GM18508 (cell line): ENCODE measurements at regions not wholly inside any gene's neighbourhood (a gene's known extent, or its start where the extent isn't known, plus 50 kb on each side); places are given as distances from the start of the nearest gene placed in this dataset.

Experiments
- ATAC-seq: cut with Tn5 transposase; IDR thresholded peaks from one replicate; pipeline ENCODE4 v1.9.1; 2021; ENCODE audit warnings: moderate number of reproducible peaks; ENCODE audit not compliant: insufficient read depth, unreplicated experiment

DNA sequence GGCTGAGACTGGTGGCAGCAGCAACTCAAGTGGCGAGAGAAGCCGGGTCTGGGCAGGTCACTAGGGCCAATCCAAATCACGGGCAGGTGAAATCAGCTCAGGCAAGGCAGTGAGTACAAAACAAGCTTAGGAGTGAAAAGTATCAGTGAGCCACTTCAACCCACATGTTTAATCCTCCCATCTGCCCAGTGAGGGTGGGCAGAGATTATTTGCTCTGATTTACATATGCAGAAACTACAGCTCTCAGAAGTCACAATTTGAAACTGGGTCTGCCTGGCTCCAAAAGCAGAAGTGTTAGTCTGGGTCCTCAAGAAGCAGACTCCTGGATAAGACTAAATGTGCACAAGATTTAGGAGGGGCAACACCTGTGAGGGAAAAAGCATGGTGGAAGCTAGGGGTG is 173.7 kb upstream of the LRFN2 start:
- no peak for ATAC-seq

GRCh38 chr6:40759838-40760237 is 172.7 kb upstream of the LRFN2 start:
- ATAC-seq, result no peak

DNA sequence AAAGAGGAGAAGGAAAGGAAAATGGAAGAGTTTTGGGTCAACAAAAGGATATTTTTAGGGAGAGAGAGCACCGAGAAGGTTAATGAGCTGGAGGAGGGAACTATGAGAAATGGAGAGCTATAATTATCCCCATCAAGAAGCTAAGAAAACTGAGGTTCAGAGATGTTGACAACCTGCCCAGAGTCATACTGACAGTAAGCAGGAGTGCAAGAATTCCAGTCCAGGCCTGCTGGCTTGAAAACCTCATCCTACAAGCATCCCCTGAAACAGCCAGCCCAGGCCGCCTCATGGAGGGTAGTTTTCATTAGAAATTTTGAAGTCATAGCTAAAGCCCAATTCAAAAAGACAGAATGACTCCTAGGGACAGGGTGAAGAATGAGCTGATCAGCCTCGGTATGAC is 172.1 kb upstream of the LRFN2 start:
- ATAC-seq, result no peak

DNA sequence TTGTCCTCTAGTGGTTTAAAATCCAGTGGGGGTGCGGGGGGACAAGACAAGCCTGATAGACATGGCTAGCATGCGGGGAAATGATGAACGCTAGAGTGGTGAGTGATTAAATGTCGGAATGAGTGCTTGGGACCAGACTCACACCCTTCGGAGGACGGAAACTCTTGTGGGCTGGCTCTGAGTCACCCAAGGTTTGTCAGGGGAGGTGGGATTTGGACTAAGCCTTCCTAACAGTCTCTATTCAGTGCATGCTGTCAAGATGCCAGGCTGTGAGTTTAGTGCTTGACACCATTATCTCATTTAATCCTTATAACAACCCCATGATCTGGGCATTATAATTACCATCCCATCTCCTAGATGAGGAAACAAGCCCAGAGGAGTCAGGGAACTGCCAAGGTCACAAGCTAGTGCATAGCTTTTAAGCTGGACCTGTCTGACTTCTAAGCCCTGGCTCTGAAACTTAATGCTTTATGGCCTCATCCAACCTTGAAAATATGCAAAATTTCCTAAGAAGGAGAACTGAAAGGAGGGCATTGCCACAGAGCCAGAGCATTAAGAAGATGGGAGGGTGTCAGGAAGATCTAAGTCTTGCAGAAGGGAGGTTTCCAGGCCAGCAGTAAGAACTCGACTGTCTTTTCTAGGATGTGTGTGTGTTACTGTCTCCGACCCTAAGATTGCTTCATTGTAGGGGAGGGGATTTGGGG is 168.7 kb upstream of the LRFN2 start:
- ATAC-seq, result no peak

DNA sequence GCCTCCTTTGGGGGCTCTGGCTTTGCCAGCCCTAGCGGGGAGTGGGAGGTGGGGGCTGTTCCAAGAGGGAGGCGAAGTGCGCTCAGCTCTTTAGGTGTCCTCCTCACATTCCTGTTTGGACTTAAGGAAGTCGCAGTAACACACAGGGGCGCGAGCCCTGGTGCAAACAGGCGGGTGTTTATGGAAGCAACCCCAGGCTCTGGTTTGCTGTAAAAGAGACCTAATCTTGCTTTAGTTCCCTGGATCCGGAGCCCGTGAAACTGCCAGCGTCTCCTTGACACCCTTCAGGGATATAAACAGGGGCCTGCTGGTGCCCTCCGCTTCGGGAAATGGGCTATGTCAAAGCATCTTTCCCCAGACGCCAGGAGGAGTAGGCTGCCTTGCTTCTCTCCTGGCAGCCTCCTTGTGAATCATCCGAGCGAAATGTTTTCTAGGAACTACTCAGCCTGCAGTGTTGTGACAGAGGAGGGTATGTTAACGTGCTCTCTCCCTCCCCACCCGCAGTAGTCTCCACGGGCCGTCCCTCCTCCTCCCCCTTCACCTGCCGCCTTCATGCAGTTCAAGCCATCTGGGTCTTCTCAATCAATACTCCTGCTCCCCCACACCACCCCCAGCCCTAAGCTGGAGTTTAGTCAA is 168.0 kb upstream of the LRFN2 start:
- ATAC-seq, result no peak

DNA sequence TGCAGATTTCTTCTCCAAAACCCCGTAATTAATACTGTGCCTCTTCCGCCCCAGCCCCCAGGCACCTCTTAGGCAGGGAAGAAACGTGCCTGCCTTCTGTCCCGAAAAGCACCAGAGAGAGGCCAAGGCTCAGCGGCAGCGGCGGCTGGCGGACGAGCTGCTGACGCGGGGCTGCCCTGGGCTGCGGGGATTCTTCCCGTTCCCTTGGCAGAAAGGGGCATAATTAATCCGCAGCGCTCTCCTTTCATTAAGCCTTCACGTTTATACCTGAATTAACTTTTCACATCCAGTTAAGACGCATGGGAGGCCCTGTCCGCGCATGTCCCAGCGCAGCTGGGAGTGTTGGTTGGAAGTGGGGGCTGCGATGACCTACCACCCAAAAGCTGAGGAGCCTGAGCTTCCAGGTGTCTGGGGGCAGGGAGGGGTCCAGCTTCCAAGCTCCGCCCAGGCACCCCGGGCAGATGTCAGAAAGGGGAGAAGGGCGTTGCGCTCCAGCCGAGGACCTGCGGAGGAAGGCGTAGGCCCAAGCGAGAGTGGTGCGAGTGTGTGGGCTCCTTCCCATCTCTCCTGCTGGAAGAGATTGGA is 167.4 kb upstream of the LRFN2 start:
- ATAC-seq, result no peak

GRCh38 chr6:40753675-40754448 is 166.7 kb upstream of the LRFN2 start:
- no peak for ATAC-seq

- ATAC-seq, result no peak
Observed at GRCh38 chr6:40753048-40753447, 165.9 kb upstream of the LRFN2 start.

GRCh38 chr6:40744835-40745234 is 157.7 kb upstream of the LRFN2 start:
- no peak for ATAC-seq

DNA sequence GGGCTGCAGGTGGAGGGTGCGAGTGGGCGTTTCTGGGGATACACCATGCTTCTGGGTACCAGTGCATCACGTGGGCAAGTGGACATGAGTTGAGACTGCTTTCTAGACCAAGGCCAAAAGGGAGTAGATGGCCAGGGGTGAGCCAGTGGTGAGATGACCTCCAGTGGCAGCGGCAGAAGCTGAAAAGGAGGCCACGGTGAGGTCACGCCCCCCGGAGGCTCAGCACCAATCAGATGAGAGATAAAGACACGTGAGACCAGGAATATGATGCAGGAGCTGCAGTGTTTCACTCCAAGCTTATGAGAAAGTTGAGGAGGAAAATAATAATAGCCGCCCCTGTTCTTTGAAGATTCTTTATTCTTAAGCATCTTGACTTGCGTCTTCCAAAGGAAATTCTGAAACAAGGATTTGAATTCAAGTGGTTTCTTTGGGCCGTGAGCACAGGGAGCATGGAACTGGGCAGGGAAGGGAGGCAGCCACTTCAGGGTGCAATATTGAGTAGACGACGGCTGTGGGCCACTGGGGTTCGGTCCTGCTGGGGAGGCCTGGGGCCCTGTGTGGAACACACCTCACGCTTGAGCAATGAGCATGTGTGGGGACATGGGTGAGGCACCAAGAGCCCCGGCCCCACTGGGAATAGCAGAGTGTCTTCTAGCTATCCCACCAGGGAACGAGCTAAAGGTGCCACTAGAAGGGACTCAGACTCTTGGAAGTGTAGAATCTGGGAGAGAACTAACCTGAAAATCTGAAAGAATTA is 156.7 kb upstream of the LRFN2 start:
- no peak for ATAC-seq

DNA sequence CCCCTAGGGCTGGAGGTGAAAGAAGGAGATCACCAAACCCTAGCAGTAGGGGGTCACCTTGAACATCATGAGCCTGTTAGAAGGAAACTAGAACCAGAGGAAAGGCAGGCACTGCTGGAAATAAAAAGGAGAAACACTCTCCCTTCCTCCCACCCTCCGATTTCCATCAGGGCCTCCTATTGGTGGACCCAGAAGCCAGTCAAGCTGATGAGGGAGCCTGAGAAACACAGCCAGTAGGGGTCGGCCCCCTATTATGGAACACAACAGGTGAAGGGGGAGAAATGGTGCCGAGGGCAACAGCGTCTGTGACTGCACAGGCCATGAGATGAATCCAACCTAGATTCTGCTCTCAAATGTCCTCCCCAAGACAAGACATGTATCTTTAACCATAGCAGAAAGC is 156.1 kb upstream of the LRFN2 start:
- ATAC-seq, result no peak

DNA sequence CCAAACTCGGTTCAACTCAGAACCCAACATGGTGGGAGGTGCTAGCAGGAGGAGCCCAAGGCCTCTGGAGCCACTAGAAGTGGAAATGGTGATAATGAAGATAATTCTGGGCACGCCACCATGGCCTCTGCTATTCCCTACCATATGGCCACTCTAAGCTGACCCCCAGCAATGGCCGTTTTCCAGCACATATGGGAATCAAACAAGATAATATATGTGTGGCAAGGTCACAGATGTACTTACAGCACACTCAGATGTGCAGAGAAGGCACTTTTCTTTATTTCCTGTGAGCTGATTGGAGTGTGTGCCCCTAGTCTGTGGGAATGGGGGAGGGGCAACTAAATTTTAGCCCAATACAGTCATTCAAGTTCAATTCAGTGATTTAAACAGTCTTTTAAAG is 153.4 kb upstream of the LRFN2 start:
- no peak for ATAC-seq

GRCh38 chr6:40738551-40739193 is 151.5 kb upstream of the LRFN2 start:
- ATAC-seq, result no peak

GRCh38 chr6:40735521-40735920 is 148.4 kb upstream of the LRFN2 start:
- ATAC-seq, result no peak

DNA sequence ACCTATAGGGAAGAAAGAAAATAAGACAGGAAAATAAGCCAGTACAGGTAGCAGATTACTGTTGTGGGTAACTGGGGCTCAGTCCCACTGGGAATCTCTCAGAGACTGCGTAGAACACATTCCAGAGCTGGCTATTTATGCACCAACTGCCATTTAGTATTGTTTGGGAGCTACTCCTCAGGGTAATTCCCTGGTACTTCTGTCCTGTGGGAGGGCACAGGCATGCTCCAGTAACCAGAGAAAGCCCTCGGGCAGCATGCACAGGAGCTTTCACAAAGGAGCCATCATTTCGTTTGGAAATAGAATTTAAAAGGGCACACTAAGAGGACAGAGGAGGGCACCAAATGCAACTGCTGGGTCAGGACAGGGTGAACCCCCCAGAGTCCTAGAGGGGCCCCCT is 148.0 kb upstream of the LRFN2 start:
- ATAC-seq, result no peak

DNA sequence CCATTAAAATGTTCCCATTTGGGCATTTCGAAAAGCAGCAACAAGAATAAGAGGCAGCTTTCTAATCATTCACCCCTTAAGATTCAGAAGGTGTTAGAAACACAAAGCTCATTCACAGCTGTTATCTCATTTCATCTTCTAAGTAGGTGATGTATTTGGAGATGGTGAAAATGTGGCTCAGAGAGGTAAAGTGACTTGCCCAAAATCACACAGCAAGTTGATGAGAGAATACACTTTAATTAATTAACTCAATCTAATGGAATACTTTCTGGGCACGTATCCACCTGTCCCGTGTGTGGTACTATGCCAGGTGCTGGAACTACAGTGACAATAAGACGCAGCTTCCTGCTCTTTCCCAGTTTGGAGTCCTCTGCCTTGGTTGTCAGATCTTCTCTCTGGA is 147.4 kb upstream of the LRFN2 start:
- ATAC-seq, result no peak

GRCh38 chr6:40733770-40734396 is 146.7 kb upstream of the LRFN2 start:
- no peak for ATAC-seq

- no peak for ATAC-seq
Observed at GRCh38 chr6:40733290-40733689, 146.1 kb upstream of the LRFN2 start.

GRCh38 chr6:40732878-40733277 is 145.7 kb upstream of the LRFN2 start:
- no peak for ATAC-seq

GRCh38 chr6:40728643-40729042 is 141.5 kb upstream of the LRFN2 start:
- ATAC-seq, result no peak
